H1 (cell line): ENCODE measurements at regions not wholly inside any gene's neighbourhood (a gene's known extent, or its start where the extent isn't known, plus 50 kb on each side); places are given as distances from the start of the nearest gene placed in this dataset.

Source experiments
- CTCF ChIA-PET: fragments of 300-600 bp; sonication (Branson Sonifier 250); formaldehyde crosslinking; loops from one replicate; lab custom pipeline; 2021; ENCODE audit not compliant: partially characterized antibody; lab: Charles Lee
- POLR2A ChIA-PET: fragments of 300-600 bp; sonication (Branson Sonifier 250); formaldehyde crosslinking; loops from one replicate; lab custom pipeline; 2021; ENCODE audit warnings: inconsistent platforms; ENCODE audit not compliant: partially characterized antibody; lab: Charles Lee
- DNase-seq, 2 experiments: peaks; one replicate each; pipeline versions ENCODE4 v3.0.0 to v3.0.0-alpha.2; 2010 to 2022; ENCODE audit warnings: low spot score in 2 of 2, low read depth in 1 of 2, mixed read lengths in 1 of 2
- FAIRE-seq: peaks from 2 replicates; lab custom pipeline; 2011; peaks lifted over from hg19 to GRCh38; lab: Jason Lieb, UNC
- H2AFZ ChIP-seq: 2 replicates; pipeline ENCODE4 v1.8.1; 2012; ENCODE audit warnings: low read length, inconsistent platforms
- H2AK5ac ChIP-seq: 2 replicates; pipeline ENCODE4 v1.6.1; 2013; ENCODE audit warnings: low read depth, low read length
- H2BK120ac ChIP-seq: replicated peaks from 2 replicates; pipeline ENCODE3; 2013; ENCODE audit warnings: low read depth, low read length, inconsistent platforms
- H2BK12ac ChIP-seq: 2 replicates; pipeline ENCODE4 v1.6.1; 2013; ENCODE audit warnings: low read depth, low read length
- H2BK15ac ChIP-seq: 2 replicates; pipeline ENCODE4 v1.6.1; 2013; ENCODE audit warnings: low read length
- H2BK20ac ChIP-seq: 2 replicates; pipeline ENCODE4 v1.6.1; 2013; ENCODE audit warnings: low read length
- H2BK5ac ChIP-seq: 2 replicates; pipeline ENCODE4 v1.6.1; 2013; ENCODE audit warnings: low read depth, low read length
- H3K14ac ChIP-seq: 2 replicates; pipeline ENCODE4 v1.6.1; 2013; ENCODE audit warnings: inconsistent platforms; ENCODE audit not compliant: insufficient read length
- H3K18ac ChIP-seq: 2 replicates; pipeline ENCODE4 v1.6.1; 2013; ENCODE audit warnings: low read length; ENCODE audit errors: extremely low read depth
- H3K23ac ChIP-seq: 2 replicates; pipeline ENCODE4 v1.6.1; 2013; ENCODE audit warnings: inconsistent platforms; ENCODE audit not compliant: insufficient read length
- H3K23me2 ChIP-seq: 2 replicates; pipeline ENCODE4 v1.6.1; 2013; ENCODE audit warnings: low read depth, low read length
- H3K27ac ChIP-seq: 2 replicates; pipeline ENCODE4 v1.6.1; 2011; ENCODE audit warnings: low read depth, low read length, inconsistent platforms
- H3K27me3 ChIP-seq, 4 experiments: replicated peaks in 1 of 4; 1 replicate in 1 of 4; 2 replicates in 3 of 4; pipeline versions ENCODE4 v1.6.1 to v1.8.1; 2011 to 2013; ENCODE audit warnings: low read length in 3 of 4, mild to moderate bottlenecking in 3 of 4, inconsistent platforms in 2 of 4, mixed read lengths in 2 of 4, moderate library complexity in 1 of 4; ENCODE audit not compliant: control insufficient read depth in 3 of 4, insufficient read depth in 3 of 4; ENCODE audit errors: extremely low read depth in 1 of 4
- H3K36me3 ChIP-seq, 4 experiments: 2 replicates each; pipeline versions ENCODE4 v1.6.1 to v1.8.1; 2011 to 2013; ENCODE audit warnings: mild to moderate bottlenecking in 4 of 4, low read length in 3 of 4, moderate library complexity in 2 of 4, control low read depth in 1 of 4, inconsistent platforms in 1 of 4; ENCODE audit not compliant: insufficient read depth in 4 of 4, control insufficient read depth in 2 of 4
- H3K4ac ChIP-seq: replicated peaks from 2 replicates; pipeline ENCODE3; 2013; ENCODE audit warnings: low read length, low read depth, mixed read lengths, inconsistent platforms; ENCODE audit not compliant: insufficient read length
- H3K4me1 ChIP-seq, 4 experiments: replicated peaks in 1 of 4; 1 replicate in 1 of 4; 2 replicates in 3 of 4; pipeline versions ENCODE4 v1.6.1 to v1.8.1; 2011 to 2013; ENCODE audit warnings: low read length in 3 of 4, inconsistent platforms in 2 of 4, mixed read lengths in 1 of 4; ENCODE audit not compliant: insufficient read depth in 4 of 4, control insufficient read depth in 3 of 4
- H3K4me2 ChIP-seq, 2 experiments: 2 replicates each; pipeline versions ENCODE4 v1.6.1 to v1.8.1; 2011 to 2013; ENCODE audit warnings: low read depth in 2 of 2, low read length in 2 of 2, control low read depth in 1 of 2, inconsistent platforms in 1 of 2, mild to moderate bottlenecking in 1 of 2; ENCODE audit not compliant: insufficient read depth in 1 of 2
- H3K4me3 ChIP-seq, 4 experiments: fragments of 200-600, 300-600 bp in 1 of 4; sonication (generic), shearing (Covaris generic), sonication (Bioruptor Twin) in 1 of 4; 2 replicates each; pipeline versions ENCODE4 v1.5.1 to v1.8.1; 2011 to 2016; ENCODE audit warnings: low read length in 4 of 4, low read depth in 3 of 4, control low read depth in 2 of 4, inconsistent platforms in 2 of 4, mild to moderate bottlenecking in 2 of 4, mixed read lengths in 1 of 4, moderate library complexity in 1 of 4; ENCODE audit not compliant: insufficient read depth in 2 of 4; ENCODE audit errors: extremely low read depth in 1 of 4
- H3K56ac ChIP-seq: replicated peaks from 2 replicates; pipeline ENCODE3; 2013; ENCODE audit warnings: low read depth, mild to moderate bottlenecking, mixed read lengths, low read length, inconsistent platforms; ENCODE audit not compliant: insufficient read length
- H3K79me1 ChIP-seq: 2 replicates; pipeline ENCODE4 v1.6.1; 2013; ENCODE audit warnings: low read depth, low read length, control low read depth
- H3K79me2 ChIP-seq, 2 experiments: 2 replicates each; pipeline versions ENCODE4 v1.6.1 to v1.8.1; 2012 to 2013; ENCODE audit warnings: low read length in 2 of 2, mild to moderate bottlenecking in 2 of 2, inconsistent platforms in 1 of 2; ENCODE audit not compliant: insufficient read depth in 2 of 2, control insufficient read depth in 1 of 2
- H3K9ac ChIP-seq, 4 experiments: replicated peaks in 1 of 4; 1 replicate in 1 of 4; 2 replicates in 3 of 4; pipeline versions ENCODE4 v1.6.1 to v1.8.1; 2011 to 2013; ENCODE audit warnings: low read depth in 3 of 4, low read length in 3 of 4, control low read depth in 2 of 4, mild to moderate bottlenecking in 2 of 4, moderate library complexity in 2 of 4, inconsistent platforms in 1 of 4; ENCODE audit errors: extremely low read depth in 1 of 4
- H3K9me3 ChIP-seq, 2 experiments: 2 replicates each; pipeline versions ENCODE4 v1.6.1 to v1.8.1; 2012 to 2013; ENCODE audit warnings: mild to moderate bottlenecking in 2 of 2, moderate library complexity in 2 of 2, control low read depth in 1 of 2, inconsistent platforms in 1 of 2, low read depth in 1 of 2, low read length in 1 of 2, mixed read lengths in 1 of 2; ENCODE audit not compliant: insufficient read depth in 2 of 2
- H4K20me1 ChIP-seq, 2 experiments: replicated peaks in 1 of 2; 2 replicates each; pipeline versions ENCODE3 to v1.8.1; 2011 to 2013; ENCODE audit warnings: inconsistent platforms in 2 of 2, low read length in 2 of 2, mild to moderate bottlenecking in 1 of 2; ENCODE audit not compliant: insufficient read depth in 2 of 2, control insufficient read depth in 1 of 2
- H4K5ac ChIP-seq: 2 replicates; pipeline ENCODE4 v1.6.1; 2013; ENCODE audit warnings: low read length, low read depth, mixed read lengths, inconsistent platforms; ENCODE audit not compliant: insufficient read length
- H4K8ac ChIP-seq: 2 replicates; pipeline ENCODE4 v1.8.0; 2013; ENCODE audit warnings: mild to moderate bottlenecking, moderate library complexity, low read length, inconsistent platforms; ENCODE audit not compliant: insufficient read depth; ENCODE audit errors: extremely low read depth
- H4K91ac ChIP-seq: replicated peaks from 2 replicates; pipeline ENCODE3; 2013; ENCODE audit warnings: low read length, mixed read lengths, inconsistent platforms; ENCODE audit not compliant: insufficient read length
- ATF3 ChIP-seq: IDR thresholded peaks from 2 replicates; pipeline ENCODE4 v1.6.1; 2011; ENCODE audit warnings: low read depth, mild to moderate bottlenecking, low read length; ENCODE audit not compliant: insufficient read depth
- BRCA1 ChIP-seq: IDR thresholded peaks from 2 replicates; pipeline ENCODE4 v1.6.1; 2012; ENCODE audit warnings: low read depth, low read length, improper control_type of control experiment
- CBX8 ChIP-seq: fragments of 300-800, 300-1000 bp; sonication (generic); IDR thresholded peaks from 2 replicates; pipeline ENCODE4 v1.7.1; 2016; ENCODE audit warnings: low read depth, low read length, borderline replicate concordance
- E2F6 ChIP-seq: IDR thresholded peaks from 2 replicates; pipeline ENCODE4 v1.6.1; 2012; ENCODE audit warnings: inconsistent platforms
- GABPA ChIP-seq: IDR thresholded peaks from 2 replicates; pipeline ENCODE4 v1.6.1; 2011; ENCODE audit warnings: mild to moderate bottlenecking, low read length, moderate library complexity, borderline replicate concordance; ENCODE audit not compliant: insufficient read depth
- JUND ChIP-seq: IDR thresholded peaks from 2 replicates; pipeline ENCODE4 v1.6.1; 2011; ENCODE audit warnings: mild to moderate bottlenecking, improper control_type of control experiment, low read length
- KDM5A ChIP-seq: fragments of 200-600 bp; IDR thresholded peaks from 2 replicates; pipeline ENCODE4 v1.7.1; 2012; ENCODE audit warnings: mild to moderate bottlenecking, low read length, inconsistent platforms, mixed read lengths
- MAFK ChIP-seq: IDR thresholded peaks from 2 replicates; pipeline ENCODE4 v1.6.1; 2012; ENCODE audit warnings: low read depth, mild to moderate bottlenecking, improper control_type of control experiment, low read length
- RFX5 ChIP-seq: IDR thresholded peaks from 2 replicates; pipeline ENCODE4 v1.6.1; 2011; ENCODE audit warnings: low read depth, low read length, improper control_type of control experiment, borderline replicate concordance
- SIX5 ChIP-seq: IDR thresholded peaks from 2 replicates; pipeline ENCODE4 v1.6.1; 2011; ENCODE audit warnings: mild to moderate bottlenecking, low read depth, low read length
- TAF1 ChIP-seq: IDR thresholded peaks from 2 replicates; pipeline ENCODE4 v1.6.1; 2011; ENCODE audit warnings: mild to moderate bottlenecking, low read depth, low read length
- TAF7 ChIP-seq: optimal IDR thresholded peaks from 2 replicates; pipeline ENCODE3; 2011; ENCODE audit warnings: low read depth, mild to moderate bottlenecking, inconsistent platforms, low read length, moderate library complexity, borderline replicate concordance
- WGBS, 2 experiments: shearing (Covaris generic) in 1 of 2; methylation state at CpG; one replicate each; pipeline versions ENCODE4 v1.1.6 to v1.1.7; 2013 to 2015; ENCODE audit warnings: low lambda C conversion rate in 2 of 2, mixed read lengths in 2 of 2, inconsistent platforms in 1 of 2, low coverage in 1 of 2, missing lambda C conversion rate in 1 of 2; ENCODE audit not compliant: insufficient replicate concordance in 2 of 2, insufficient coverage in 1 of 2, insufficient read length in 1 of 2; ENCODE audit errors: extremely low coverage in 1 of 2, missing lambda C conversion rate in 1 of 2; 5-methylcytosine and 5-hydroxymethylcytosine counted together

- Histone ChIP-seq H3K4me3 (no peak overlapping the region), H2BK12ac (no peak overlapping the region), H3K9ac (no peak overlapping the region), H3K23ac (no peak overlapping the region), H2BK20ac (no peak overlapping the region), H3K27ac (no peak overlapping the region), H4K8ac (no peak overlapping the region), H3K23me2 (no peaks in the 10 kb centered on the region), H3K79me2 (no peaks in the 10 kb centered on the region), H3K27me3 (no peaks in the 10 kb centered on the region), H3K14ac (no peak overlapping the region), H3K56ac (no peak overlapping the region), H3K4me2 (no peak overlapping the region), H2AK5ac (no peak overlapping the region), H3K9me3 (no peaks in the 10 kb centered on the region), H3K4me1 (peaks cover 0 to 4% (median 0%) of the 10 kb centered on the region in 4 experiments; a peak in 1 of 7 replicates), H3K36me3 (no peaks in the 10 kb centered on the region; a peak in 1 of 8 replicates), H2AFZ (no peak overlapping the region), H2BK120ac (no peak overlapping the region), H4K5ac (no peak overlapping the region), H4K20me1 (no peaks in the 10 kb centered on the region), H2BK5ac (no peak overlapping the region), H2BK15ac (no peak overlapping the region), H3K18ac (no peak overlapping the region), H3K4ac (no peak overlapping the region), H3K79me1 (no peaks in the 10 kb centered on the region), H4K91ac (no peak overlapping the region)
- 92% methylated on average over 6 of the region's 6 CpGs; no CpG with 5 or more reads in 1 of the 2 experiments for WGBS, 2 experiments
- ChIA-PET CTCF (interaction anchor here (0.6 to 4.5 kb wide), 17 partner anchors 11 to 525 kb away, joined by 3 to 37 read pairs (median 6); no protein-coding TSS in a partner anchor), POLR2A (no interaction called here)
- FAIRE-seq (no peak), DNase-seq (no peak)
- no peak for TF ChIP-seq GABPA
- TF ChIP-seq CBX8 = no peak
- no peak for TF ChIP-seq ATF3
- TF ChIP-seq JUND = no peak
- TF ChIP-seq TAF7 = no peak
- no peak for TF ChIP-seq SIX5
- no peak for TF ChIP-seq KDM5A
- no peak for TF ChIP-seq BRCA1
- no peak for TF ChIP-seq RFX5
- TF ChIP-seq E2F6 = no peak
- TF ChIP-seq TAF1 = no peak
- no peak for TF ChIP-seq MAFK
Measured at GRCh38 chr7:130960208-130960988, 226.4 kb upstream of the KLF14 start.
